ENCODE measurements at regions not wholly inside any gene's neighbourhood (a gene's known extent, or its start where the extent isn't known, plus 50 kb on each side); places are given as distances from the start of the nearest gene placed in this dataset.

GRCh38 chr12:60529261-60529660, 933.4 kb downstream of the SLC16A7 start:
- H3K36me3 ChIP-seq (ENCODE audit: insufficient read depth) = no peaks in the 10 kb centered on the region
- TF ChIP-seq, protein P1, sequence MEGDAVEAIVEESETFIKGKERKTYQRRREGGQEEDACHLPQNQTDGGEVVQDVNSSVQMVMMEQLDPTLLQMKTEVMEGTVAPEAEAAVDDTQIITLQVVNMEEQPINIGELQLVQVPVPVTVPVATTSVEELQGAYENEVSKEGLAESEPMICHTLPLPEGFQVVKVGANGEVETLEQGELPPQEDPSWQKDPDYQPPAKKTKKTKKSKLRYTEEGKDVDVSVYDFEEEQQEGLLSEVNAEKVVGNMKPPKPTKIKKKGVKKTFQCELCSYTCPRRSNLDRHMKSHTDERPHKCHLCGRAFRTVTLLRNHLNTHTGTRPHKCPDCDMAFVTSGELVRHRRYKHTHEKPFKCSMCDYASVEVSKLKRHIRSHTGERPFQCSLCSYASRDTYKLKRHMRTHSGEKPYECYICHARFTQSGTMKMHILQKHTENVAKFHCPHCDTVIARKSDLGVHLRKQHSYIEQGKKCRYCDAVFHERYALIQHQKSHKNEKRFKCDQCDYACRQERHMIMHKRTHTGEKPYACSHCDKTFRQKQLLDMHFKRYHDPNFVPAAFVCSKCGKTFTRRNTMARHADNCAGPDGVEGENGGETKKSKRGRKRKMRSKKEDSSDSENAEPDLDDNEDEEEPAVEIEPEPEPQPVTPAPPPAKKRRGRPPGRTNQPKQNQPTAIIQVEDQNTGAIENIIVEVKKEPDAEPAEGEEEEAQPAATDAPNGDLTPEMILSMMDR (conservative IDR thresholded peaks at IDR 0.05; ENCODE audit: low read depth, low read length) = no peak
- H3K4me2 ChIP-seq = no peak overlapping the region
- no peaks in the 10 kb centered on the region for H4K20me1 ChIP-seq (ENCODE audit: insufficient read depth)
- no peaks in the 10 kb centered on the region for H3K4me1 ChIP-seq (ENCODE audit: low read depth, poor library complexity, severe bottlenecking)
- no peak overlapping the region for H3K4me3 ChIP-seq (IDR thresholded peaks at IDR 0.05; ENCODE audit: insufficient read depth, low read depth, low read length)
- no peak overlapping the region for H3K9ac ChIP-seq
- no peaks in the 10 kb centered on the region for H3K79me2 ChIP-seq (ENCODE audit: insufficient read depth, low read depth)
- H3K27me3 ChIP-seq (ENCODE audit: insufficient read depth, low read depth) = no peaks in the 10 kb centered on the region
- no peak overlapping the region for H3K27ac ChIP-seq
- H2AFZ ChIP-seq (ENCODE audit: low read depth) = no peak overlapping the region

DNA sequence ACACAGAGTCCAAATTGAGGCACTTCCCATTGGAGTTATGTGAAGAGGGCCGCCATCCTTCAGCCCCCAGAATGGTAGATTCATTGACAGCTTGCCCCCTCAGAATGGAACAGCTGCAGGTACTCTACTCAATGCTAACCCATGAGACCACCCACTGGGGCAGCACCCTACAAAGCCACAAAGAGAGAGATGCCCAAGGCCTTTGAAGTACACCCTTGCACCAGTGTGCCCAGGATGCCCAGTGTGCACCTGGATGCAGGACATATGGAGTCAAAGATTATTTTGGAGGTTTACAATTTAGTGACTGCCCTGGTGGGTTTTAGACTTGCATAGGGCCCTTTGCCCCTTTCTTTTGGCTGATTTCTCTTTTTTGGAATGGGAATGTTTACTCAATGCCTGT, 933.9 kb downstream of the SLC16A7 start:
- H3K4me1 ChIP-seq (ENCODE audit: low read depth, poor library complexity, severe bottlenecking) = no peaks in the 10 kb centered on the region
- TF ChIP-seq, protein P1 (conservative IDR thresholded peaks at IDR 0.05; ENCODE audit: low read depth, low read length) = no peak

GRCh38 chr12:60535363-60535762, 939.5 kb downstream of the SLC16A7 start:
- Histone ChIP-seq H3K4me3 (IDR thresholded peaks at IDR 0.05; ENCODE audit: insufficient read depth, low read depth, low read length) (no peak overlapping the region), H3K79me2 (ENCODE audit: insufficient read depth, low read depth) (no peaks in the 10 kb centered on the region), H3K4me2 (no peak overlapping the region), H3K36me3 (ENCODE audit: insufficient read depth) (no peaks in the 10 kb centered on the region), H3K27me3 (ENCODE audit: insufficient read depth, low read depth) (no peaks in the 10 kb centered on the region), H3K9ac (no peak overlapping the region), H3K27ac (no peak overlapping the region), H2AFZ (ENCODE audit: low read depth) (no peak overlapping the region), H3K4me1 (ENCODE audit: low read depth, poor library complexity, severe bottlenecking) (peaks cover 23% of the 10 kb centered on the region), H4K20me1 (ENCODE audit: insufficient read depth) (no peaks in the 10 kb centered on the region)
- TF ChIP-seq, protein P1 (conservative IDR thresholded peaks at IDR 0.05; ENCODE audit: low read depth, low read length) = no peak

More for the DNA sequence above, 933.9 kb downstream of the SLC16A7 start:
- no peak overlapping the region for H3K9ac ChIP-seq
- H3K27ac ChIP-seq = no peak overlapping the region
- no peaks in the 10 kb centered on the region for H3K36me3 ChIP-seq (ENCODE audit: insufficient read depth)
- no peak overlapping the region for H2AFZ ChIP-seq (ENCODE audit: low read depth)
- no peaks in the 10 kb centered on the region for H3K79me2 ChIP-seq (ENCODE audit: insufficient read depth, low read depth)
- no peak overlapping the region for H3K4me3 ChIP-seq (IDR thresholded peaks at IDR 0.05; ENCODE audit: insufficient read depth, low read depth, low read length)
- no peaks in the 10 kb centered on the region for H4K20me1 ChIP-seq (ENCODE audit: insufficient read depth)
- H3K27me3 ChIP-seq (ENCODE audit: insufficient read depth, low read depth) = no peaks in the 10 kb centered on the region
- H3K4me2 ChIP-seq = no peak overlapping the region

- Histone ChIP-seq H3K4me1 (ENCODE audit: low read depth, poor library complexity, severe bottlenecking) (peaks cover 23% of the 10 kb centered on the region), H4K20me1 (ENCODE audit: insufficient read depth) (no peaks in the 10 kb centered on the region), H3K4me3 (IDR thresholded peaks at IDR 0.05; ENCODE audit: insufficient read depth, low read depth, low read length) (no peak overlapping the region), H3K9ac (peak overlapping the region; percentile 62), H3K4me2 (peak overlapping the region; percentile 91), H3K79me2 (ENCODE audit: insufficient read depth, low read depth) (no peaks in the 10 kb centered on the region), H3K27me3 (ENCODE audit: insufficient read depth, low read depth) (no peaks in the 10 kb centered on the region), H3K36me3 (ENCODE audit: insufficient read depth) (no peaks in the 10 kb centered on the region), H2AFZ (ENCODE audit: low read depth) (peak overlapping the region; percentile 84), H3K27ac (peak overlapping the region; percentile 29)
- TF ChIP-seq, protein P1 (conservative IDR thresholded peaks at IDR 0.05; ENCODE audit: low read depth, low read length) = no peak
Measured at GRCh38 chr12:60539592-60539991, 943.8 kb downstream of the SLC16A7 start.
